Nephron (organoid): ENCODE measurements at regions not wholly inside any gene's neighbourhood (a gene's known extent, or its start where the extent isn't known, plus 50 kb on each side); places are given as distances from the start of the nearest gene placed in this dataset.

ENCODE experiments used
- H3K27ac Mint-ChIP-seq, 3 experiments: 2 replicates each; pipeline ENCODE4 v1.8.0; 2020; ENCODE audit warnings: mixed read lengths in 3 of 3, mild to moderate bottlenecking in 2 of 3, moderate library complexity in 1 of 3
- H3K27me3 Mint-ChIP-seq: 2 replicates; pipeline ENCODE4 v1.8.0; 2021; ENCODE audit warnings: low read depth, mild to moderate bottlenecking, moderate library complexity, mixed read lengths
- H3K36me3 Mint-ChIP-seq: 2 replicates; pipeline ENCODE4 v1.8.0; 2020; ENCODE audit warnings: low read depth, mixed read lengths
- H3K4me1 Mint-ChIP-seq: 2 replicates; pipeline ENCODE4 v1.8.0; 2020; ENCODE audit warnings: mixed read lengths
- H3K4me3 Mint-ChIP-seq, 3 experiments: 2 replicates each; pipeline ENCODE4 v1.8.0; 2020; ENCODE audit warnings: mild to moderate bottlenecking in 3 of 3, mixed read lengths in 3 of 3, moderate library complexity in 2 of 3
- H3K9me3 Mint-ChIP-seq: 2 replicates; pipeline ENCODE4 v1.8.0; 2020; ENCODE audit warnings: mixed read lengths
- TF ChIP-seq, protein P1 (sequence below), 3 experiments: fragments of 200-600 bp; sonication (generic); IDR thresholded peaks; one replicate each; pipeline ENCODE4 v1.5.0; 2021; ENCODE audit warnings: antibody characterized with exemption in 3 of 3; ENCODE audit not compliant: unreplicated experiment in 3 of 3

DNA sequence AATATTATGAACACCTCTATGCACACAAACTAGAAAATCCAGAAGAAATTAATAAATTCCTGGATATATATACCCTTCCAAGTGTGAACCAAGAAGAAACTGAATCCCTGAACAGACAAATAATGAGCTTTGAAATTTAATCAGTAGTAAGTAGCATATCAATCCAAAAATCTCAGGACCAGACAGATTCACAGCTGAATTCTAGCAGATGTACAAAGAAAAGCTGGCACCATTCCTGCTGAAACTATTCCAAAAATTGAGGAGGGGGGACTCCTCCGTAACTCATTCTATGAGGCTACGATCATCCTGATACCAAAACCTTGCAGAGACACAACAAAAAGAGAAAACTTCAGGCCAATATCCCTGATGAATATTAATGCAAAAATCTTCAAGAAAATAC is 67.0 kb upstream of the PDE7B start:
- Mint-ChIP-seq H3K27ac (peak overlapping the region in 2 of 3 experiments; percentile 9 to 22), H3K4me1 (peaks cover 24% of the 10 kb centered on the region), H3K4me3 (no peak overlapping the region), H3K27me3 (peaks cover 3% of the 10 kb centered on the region), H3K36me3 (no peaks in the 10 kb centered on the region), H3K9me3 (peaks cover 11% of the 10 kb centered on the region)
- TF ChIP-seq, protein P1, sequence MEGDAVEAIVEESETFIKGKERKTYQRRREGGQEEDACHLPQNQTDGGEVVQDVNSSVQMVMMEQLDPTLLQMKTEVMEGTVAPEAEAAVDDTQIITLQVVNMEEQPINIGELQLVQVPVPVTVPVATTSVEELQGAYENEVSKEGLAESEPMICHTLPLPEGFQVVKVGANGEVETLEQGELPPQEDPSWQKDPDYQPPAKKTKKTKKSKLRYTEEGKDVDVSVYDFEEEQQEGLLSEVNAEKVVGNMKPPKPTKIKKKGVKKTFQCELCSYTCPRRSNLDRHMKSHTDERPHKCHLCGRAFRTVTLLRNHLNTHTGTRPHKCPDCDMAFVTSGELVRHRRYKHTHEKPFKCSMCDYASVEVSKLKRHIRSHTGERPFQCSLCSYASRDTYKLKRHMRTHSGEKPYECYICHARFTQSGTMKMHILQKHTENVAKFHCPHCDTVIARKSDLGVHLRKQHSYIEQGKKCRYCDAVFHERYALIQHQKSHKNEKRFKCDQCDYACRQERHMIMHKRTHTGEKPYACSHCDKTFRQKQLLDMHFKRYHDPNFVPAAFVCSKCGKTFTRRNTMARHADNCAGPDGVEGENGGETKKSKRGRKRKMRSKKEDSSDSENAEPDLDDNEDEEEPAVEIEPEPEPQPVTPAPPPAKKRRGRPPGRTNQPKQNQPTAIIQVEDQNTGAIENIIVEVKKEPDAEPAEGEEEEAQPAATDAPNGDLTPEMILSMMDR (IDR thresholded peaks at IDR 0.05; ENCODE audit: unreplicated experiment in 3 of 3) = no peak

DNA sequence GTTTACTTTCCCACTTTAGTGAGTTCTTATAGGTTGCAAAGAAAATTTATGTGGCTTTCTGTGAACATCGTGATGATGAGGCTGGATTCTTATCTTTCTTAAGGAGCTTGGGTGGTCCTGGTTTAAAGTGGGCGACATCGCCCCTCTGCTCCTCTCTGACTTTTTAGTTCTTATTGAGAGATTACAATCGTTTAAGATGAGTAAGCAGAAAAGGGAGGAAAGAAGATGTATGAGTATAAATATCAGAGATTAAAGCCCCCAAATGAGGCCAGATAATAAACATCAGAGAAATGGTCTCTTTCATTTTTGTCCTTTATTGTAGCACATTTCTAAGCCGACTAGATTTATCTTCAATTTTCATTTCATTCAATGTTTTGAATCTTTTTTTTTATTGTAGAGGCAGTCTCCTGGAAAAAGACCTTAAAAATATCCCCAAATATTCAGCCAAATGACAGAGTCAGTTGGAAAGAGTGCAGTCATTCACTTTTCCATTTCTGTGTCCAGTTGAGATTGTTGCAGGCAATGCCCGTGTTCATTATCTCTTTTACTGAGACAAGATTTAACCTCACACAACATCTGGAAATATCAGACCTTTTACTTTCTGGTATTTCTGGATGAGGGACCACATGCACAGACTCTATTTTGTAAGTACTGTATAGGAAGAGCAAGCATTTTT is 62.0 kb upstream of the PDE7B start:
- Mint-ChIP-seq H3K4me1 (peaks cover 18% of the 10 kb centered on the region), H3K36me3 (no peaks in the 10 kb centered on the region), H3K27ac (peak overlapping the region; percentile 47 to 90 (median 77)), H3K27me3 (no peaks in the 10 kb centered on the region), H3K9me3 (peaks cover 2% of the 10 kb centered on the region), H3K4me3 (peak overlapping the region in 2 of 3 experiments; percentile 18 to 48)
- TF ChIP-seq, protein P1 (IDR thresholded peaks at IDR 0.05; ENCODE audit: unreplicated experiment in 3 of 3) = no peak

DNA sequence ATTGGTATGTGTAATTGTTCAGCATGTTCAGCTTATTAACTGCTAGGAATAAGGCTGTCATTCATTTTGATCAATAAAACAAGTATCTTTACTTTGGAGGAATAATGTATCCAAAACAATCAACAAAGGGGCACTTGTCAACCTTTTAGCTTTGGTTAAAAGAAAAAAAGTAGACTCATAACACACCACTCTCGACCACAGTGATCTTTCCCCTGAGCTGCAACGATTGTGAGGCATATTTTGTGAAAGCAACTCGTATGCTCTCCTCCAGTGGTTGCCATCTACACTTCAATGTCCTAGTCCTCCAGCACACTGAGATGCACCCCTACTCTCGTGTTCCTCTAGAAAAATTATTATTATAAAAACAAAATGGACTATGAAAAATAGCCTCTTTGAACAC is 60.1 kb upstream of the PDE7B start:
- H3K27ac Mint-ChIP-seq = no peak overlapping the region
- H3K4me3 Mint-ChIP-seq = no peak overlapping the region
- H3K36me3 Mint-ChIP-seq = no peaks in the 10 kb centered on the region
- TF ChIP-seq, protein P1 (IDR thresholded peaks at IDR 0.05; ENCODE audit: unreplicated experiment in 3 of 3) = no peak
- peaks cover 13% of the 10 kb centered on the region for H3K4me1 Mint-ChIP-seq
- no peaks in the 10 kb centered on the region for H3K27me3 Mint-ChIP-seq
- peaks cover 2% of the 10 kb centered on the region for H3K9me3 Mint-ChIP-seq

DNA sequence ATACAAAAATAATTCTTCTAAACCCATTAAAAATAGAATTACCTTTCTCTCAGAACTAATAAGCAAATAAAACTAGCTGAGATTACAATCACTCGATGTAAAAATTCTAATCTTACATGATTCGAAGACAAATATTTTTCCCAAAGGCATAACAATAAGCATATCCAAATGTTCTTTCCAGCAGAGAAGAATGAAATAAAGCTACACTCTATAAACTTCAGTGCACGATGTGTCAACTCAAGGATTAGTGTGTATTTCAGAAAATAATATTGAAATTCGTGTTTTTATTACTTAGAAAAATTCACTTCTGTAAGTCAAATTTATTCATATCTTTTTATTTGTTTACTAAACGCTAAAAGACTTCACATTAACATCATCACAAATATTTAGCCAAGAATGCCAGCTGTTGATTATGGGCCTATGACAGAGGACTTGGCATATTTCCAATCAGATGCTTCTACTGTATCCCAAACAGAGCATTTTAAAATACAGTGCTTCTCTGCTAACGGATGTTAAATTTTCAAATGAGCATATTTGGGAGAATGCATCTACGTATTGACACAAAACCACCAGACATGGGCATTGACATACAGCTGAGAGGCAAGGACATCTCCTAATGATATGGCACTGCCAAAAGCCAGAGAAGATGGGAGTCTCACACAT is 54.7 kb upstream of the PDE7B start:
- H3K27me3 Mint-ChIP-seq = no peaks in the 10 kb centered on the region
- H3K4me1 Mint-ChIP-seq = peaks cover 21% of the 10 kb centered on the region
- no peak overlapping the region for H3K4me3 Mint-ChIP-seq

DNA sequence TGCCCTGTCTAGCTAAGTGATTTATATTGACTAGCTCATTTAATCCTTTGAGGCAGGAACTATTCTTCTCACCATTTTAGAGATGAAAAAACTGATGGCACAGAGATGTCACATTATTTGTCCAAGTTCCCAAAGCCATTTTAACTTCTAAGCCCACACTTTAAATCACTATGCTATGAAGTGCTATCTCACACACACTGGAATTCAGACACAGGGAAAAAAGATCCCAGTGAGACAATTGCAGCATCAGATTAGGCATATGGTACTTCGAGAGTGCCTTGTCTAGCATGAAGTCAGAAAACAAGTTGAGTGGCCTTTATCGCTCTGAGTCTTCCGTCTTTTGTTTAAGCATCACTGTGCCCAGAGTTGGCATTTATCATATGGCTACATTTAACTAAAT is 54.1 kb upstream of the PDE7B start:
- H3K27ac Mint-ChIP-seq = peak overlapping the region in 2 of 3 experiments; percentile 14 to 50
- H3K9me3 Mint-ChIP-seq = no peaks in the 10 kb centered on the region
- TF ChIP-seq, protein P1 (IDR thresholded peaks at IDR 0.05; ENCODE audit: unreplicated experiment in 3 of 3) = no peak

More for the DNA sequence above, 54.7 kb upstream of the PDE7B start:
- H3K36me3 Mint-ChIP-seq = no peaks in the 10 kb centered on the region
- H3K27ac Mint-ChIP-seq = peak overlapping the region in 1 of 3 experiments; percentile 50
- TF ChIP-seq, protein P1 (IDR thresholded peaks at IDR 0.05; ENCODE audit: unreplicated experiment in 3 of 3) = no peak
- H3K9me3 Mint-ChIP-seq = no peaks in the 10 kb centered on the region

More for the DNA sequence above, 54.1 kb upstream of the PDE7B start:
- no peaks in the 10 kb centered on the region for H3K36me3 Mint-ChIP-seq
- peaks cover 21% of the 10 kb centered on the region for H3K4me1 Mint-ChIP-seq
- no peak overlapping the region for H3K4me3 Mint-ChIP-seq
- H3K27me3 Mint-ChIP-seq = no peaks in the 10 kb centered on the region
